HEK293 (cell line): ENCODE measurements at regions not wholly inside any gene's neighbourhood (a gene's known extent, or its start where the extent isn't known, plus 50 kb on each side); places are given as distances from the start of the nearest gene placed in this dataset.

Experiments
- CTCF ChIA-PET: fragments of 350-600 bp; formaldehyde crosslinking; extraction: SDS; loops from one replicate; lab custom pipeline; 2021; ENCODE audit warnings: antibody characterized with exemption; lab: Yijun Ruan, JAX
- POLR2A ChIA-PET: fragments of 300-600 bp; formaldehyde crosslinking; extraction: SDS; loops from one replicate; lab custom pipeline; 2020; ENCODE audit warnings: antibody characterized with exemption, inconsistent platforms; lab: Yijun Ruan, JAX
- H3K27ac ChIP-seq: fragments of 200-500 bp; sonication (Bioruptor generic); 2 replicates; pipeline ENCODE4 v1.5.1; 2014; ENCODE audit warnings: low read depth, low read length, control low read depth, inconsistent platforms; ENCODE audit errors: extremely low read depth
- H3K36me3 ChIP-seq, 2 experiments: fragments of 200-500 bp in 1 of 2; sonication (Bioruptor generic) in 1 of 2; 1 replicate in 1 of 2; 2 replicates in 1 of 2; pipeline ENCODE4 v1.5.1; 2014 to 2017; ENCODE audit warnings: inconsistent platforms in 2 of 2, low read length in 2 of 2; ENCODE audit not compliant: control insufficient read depth in 2 of 2, insufficient read depth in 1 of 2
- H3K4me1 ChIP-seq: fragments of 200-500 bp; sonication (Bioruptor generic); 2 replicates; pipeline ENCODE4 v1.5.1; 2014; ENCODE audit warnings: mild to moderate bottlenecking, low read length, inconsistent platforms; ENCODE audit not compliant: control insufficient read depth, insufficient read depth
- H3K4me3 ChIP-seq: 2 replicates; pipeline ENCODE4 v1.5.1; 2011; ENCODE audit warnings: low read depth, mild to moderate bottlenecking, control low read depth, low read length, moderate library complexity
- H3K9me3 ChIP-seq: fragments of 200-500 bp; sonication (Bioruptor generic); 2 replicates; pipeline ENCODE4 v1.5.1; 2014; ENCODE audit warnings: low read depth, low read length, inconsistent platforms; ENCODE audit not compliant: control insufficient read depth, insufficient read depth
- GLI2 ChIP-seq: fragments of 450-650 bp; formaldehyde crosslinking; IDR thresholded peaks from 2 replicates; pipeline ENCODE4; 2017; ENCODE audit warnings: missing biosample characterization, missing genetic modification characterization, low read depth, borderline replicate concordance
- KLF10 ChIP-seq: fragments of 450-650 bp; IDR thresholded peaks from 2 replicates; pipeline ENCODE4 v1.5.1; 2018; ENCODE audit warnings: missing biosample characterization, mild to moderate bottlenecking, missing genetic modification characterization
- MZF1 ChIP-seq: fragments of 450-650 bp; formaldehyde crosslinking; IDR thresholded peaks from 2 replicates; pipeline ENCODE4 v1.5.1; 2017; ENCODE audit warnings: missing biosample characterization, missing genetic modification characterization, borderline replicate concordance
- REPIN1 ChIP-seq: fragments of 450-650 bp; formaldehyde crosslinking; IDR thresholded peaks from 2 replicates; pipeline ENCODE4 v1.5.1; 2017; ENCODE audit warnings: missing biosample characterization, missing genetic modification characterization, low read depth
- SP2 ChIP-seq: fragments of 450-650 bp; formaldehyde crosslinking; IDR thresholded peaks from 2 replicates; pipeline ENCODE4 v1.5.1; 2016; ENCODE audit warnings: missing biosample characterization, missing genetic modification characterization
- TCF7L2 ChIP-seq: IDR thresholded peaks from 2 replicates; pipeline ENCODE4 v1.6.1; 2011; ENCODE audit warnings: low read depth, mild to moderate bottlenecking, inconsistent platforms, low read length, moderate library complexity, borderline replicate concordance
- ZBTB21 ChIP-seq: fragments of 450-650 bp; formaldehyde crosslinking; IDR thresholded peaks from 2 replicates; pipeline ENCODE4 v1.5.1; 2017; ENCODE audit warnings: missing biosample characterization, missing genetic modification characterization
- ZIC2 ChIP-seq: fragments of 450-650 bp; formaldehyde crosslinking; IDR thresholded peaks from 2 replicates; pipeline ENCODE4 v1.5.1; 2016; ENCODE audit warnings: missing biosample characterization, missing genetic modification characterization
- ZNF114 ChIP-seq: fragments of 450-650 bp; formaldehyde crosslinking; IDR thresholded peaks from 2 replicates; pipeline ENCODE4 v1.5.0; 2017; ENCODE audit warnings: missing biosample characterization, missing genetic modification characterization
- ZNF221 ChIP-seq: fragments of 450-650 bp; formaldehyde crosslinking; IDR thresholded peaks from 2 replicates; pipeline ENCODE4 v1.5.1; 2017; ENCODE audit warnings: missing biosample characterization, missing genetic modification characterization, borderline replicate concordance
- ZNF274 ChIP-seq, 2 experiments: fragments of 200-500 bp in 1 of 2; fragments of 450-650 bp in 1 of 2; sonication (Bioruptor generic) in 1 of 2; formaldehyde crosslinking in 1 of 2; IDR thresholded peaks; 2 replicates each; pipeline versions ENCODE4 v1.5.1 to v1.6.1; 2014 to 2016; ENCODE audit warnings: borderline replicate concordance in 1 of 2, inconsistent platforms in 1 of 2, low read length in 1 of 2, missing biosample characterization in 1 of 2, missing genetic modification characterization in 1 of 2
- ZNF37A ChIP-seq: fragments of 450-650 bp; IDR thresholded peaks from 2 replicates; pipeline ENCODE4 v1.5.1; 2018; ENCODE audit warnings: missing biosample characterization, missing genetic modification characterization
- ZNF391 ChIP-seq: fragments of 450-650 bp; formaldehyde crosslinking; IDR thresholded peaks from 2 replicates; pipeline ENCODE4 v1.5.1; 2016; ENCODE audit warnings: low read depth, missing biosample characterization, missing genetic modification characterization, borderline replicate concordance
- ZNF433 ChIP-seq: fragments of 450-650 bp; formaldehyde crosslinking; IDR thresholded peaks from 2 replicates; pipeline ENCODE4 v1.5.1; 2016; ENCODE audit warnings: missing biosample characterization, missing genetic modification characterization, low read depth
- ZNF473 ChIP-seq: fragments of 450-650 bp; formaldehyde crosslinking; IDR thresholded peaks from 2 replicates; pipeline ENCODE4 v1.5.1; 2017; ENCODE audit warnings: missing biosample characterization, missing genetic modification characterization
- ZNF514 ChIP-seq: fragments of 450-650 bp; formaldehyde crosslinking; IDR thresholded peaks from 2 replicates; pipeline ENCODE4 v1.5.1; 2016; ENCODE audit warnings: missing biosample characterization, missing genetic modification characterization
- ZNF561 ChIP-seq: fragments of 450-650 bp; IDR thresholded peaks from 2 replicates; pipeline ENCODE4 v1.5.1; 2018; ENCODE audit warnings: missing biosample characterization, missing genetic modification characterization, borderline replicate concordance
- ZSCAN16 ChIP-seq: fragments of 450-650 bp; formaldehyde crosslinking; IDR thresholded peaks from 2 replicates; pipeline ENCODE4 v1.5.1; 2016; ENCODE audit warnings: missing biosample characterization, missing genetic modification characterization
- TF ChIP-seq, protein P1 (sequence below): sonication (generic); formaldehyde crosslinking; IDR thresholded peaks from 2 replicates; pipeline ENCODE4 v1.8.1; 2022; ENCODE audit warnings: mild to moderate bottlenecking, moderate library complexity, missing genetic modification reagents
- TF ChIP-seq, protein P2 (sequence below): fragments of 450-650 bp; formaldehyde crosslinking; IDR thresholded peaks from 2 replicates; pipeline ENCODE4 v1.5.1; 2016; ENCODE audit warnings: missing biosample characterization, missing genetic modification characterization
- TF ChIP-seq, protein P3 (sequence below): fragments of 450-650 bp; formaldehyde crosslinking; IDR thresholded peaks from 2 replicates; pipeline ENCODE4 v1.5.1; 2016; ENCODE audit warnings: missing biosample characterization, missing genetic modification characterization, borderline replicate concordance
- TF ChIP-seq, protein P4 (sequence below): fragments of 450-650 bp; formaldehyde crosslinking; IDR thresholded peaks from 2 replicates; pipeline ENCODE4 v1.5.1; 2016; ENCODE audit warnings: missing biosample characterization, missing genetic modification characterization

DNA sequence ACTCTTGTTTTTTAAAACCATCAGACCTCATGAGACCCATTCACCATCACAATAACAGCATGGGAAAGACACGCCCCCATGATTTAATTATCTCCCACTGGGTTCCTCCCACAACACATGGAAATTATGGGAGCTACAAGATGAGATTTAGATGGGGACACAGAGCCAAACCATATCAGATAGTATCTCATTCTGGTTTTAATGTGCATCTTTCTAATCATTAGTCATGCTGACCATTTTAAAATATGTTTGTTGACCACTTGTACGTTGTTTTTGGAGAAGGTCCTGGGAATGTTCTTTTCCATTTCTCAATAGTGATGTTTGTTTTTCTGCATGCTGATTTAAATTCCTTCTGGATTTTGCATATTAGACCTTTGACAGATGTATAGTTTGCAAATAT lies 119.0 kb downstream of the RTL3 start:
- Histone ChIP-seq H3K36me3 (no peaks in the 10 kb centered on the region), H3K9me3 (no peaks in the 10 kb centered on the region; the same call in none of the 2 replicates), H3K4me1 (no peaks in the 10 kb centered on the region), H3K27ac (no peak overlapping the region), H3K4me3 (no peak overlapping the region)
- POLR2A ChIA-PET = no interaction called here
- TF ChIP-seq GLI2 (tag by site-specific recombination) = no peak
- TF ChIP-seq ZNF514 (tag by site-specific recombination) = no peak
- CTCF ChIA-PET = no interaction called here

DNA sequence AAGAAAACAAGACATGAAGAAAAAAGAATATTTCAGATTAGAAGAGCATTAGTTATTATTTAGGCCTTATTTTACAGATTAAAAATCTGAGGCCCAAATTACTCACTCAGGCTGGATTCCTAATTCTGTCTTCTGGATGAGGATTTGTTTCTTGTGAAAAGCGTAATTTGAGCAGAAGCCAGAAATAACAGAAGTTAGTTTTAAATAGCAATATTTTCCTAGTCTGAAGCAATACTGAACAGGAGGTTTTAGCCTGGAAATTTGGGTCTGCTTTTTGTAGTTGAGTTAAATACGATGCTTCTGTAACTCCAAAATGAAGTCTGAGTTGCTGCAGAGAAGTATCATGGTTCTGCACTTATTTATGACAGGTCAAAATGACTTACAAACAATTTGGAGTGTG lies 124.9 kb downstream of the RTL3 start:
- no peak overlapping the region for H3K27ac ChIP-seq
- H3K4me1 ChIP-seq = no peaks in the 10 kb centered on the region
- no peaks in the 10 kb centered on the region for H3K36me3 ChIP-seq
- TF ChIP-seq, protein P1, sequence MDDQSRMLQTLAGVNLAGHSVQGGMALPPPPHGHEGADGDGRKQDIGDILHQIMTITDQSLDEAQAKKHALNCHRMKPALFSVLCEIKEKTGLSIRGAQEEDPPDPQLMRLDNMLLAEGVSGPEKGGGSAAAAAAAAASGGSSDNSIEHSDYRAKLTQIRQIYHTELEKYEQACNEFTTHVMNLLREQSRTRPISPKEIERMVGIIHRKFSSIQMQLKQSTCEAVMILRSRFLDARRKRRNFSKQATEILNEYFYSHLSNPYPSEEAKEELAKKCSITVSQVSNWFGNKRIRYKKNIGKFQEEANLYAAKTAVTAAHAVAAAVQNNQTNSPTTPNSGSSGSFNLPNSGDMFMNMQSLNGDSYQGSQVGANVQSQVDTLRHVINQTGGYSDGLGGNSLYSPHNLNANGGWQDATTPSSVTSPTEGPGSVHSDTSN (CRISPR knock-in tag) = no peak
- TF ChIP-seq, protein P2, sequence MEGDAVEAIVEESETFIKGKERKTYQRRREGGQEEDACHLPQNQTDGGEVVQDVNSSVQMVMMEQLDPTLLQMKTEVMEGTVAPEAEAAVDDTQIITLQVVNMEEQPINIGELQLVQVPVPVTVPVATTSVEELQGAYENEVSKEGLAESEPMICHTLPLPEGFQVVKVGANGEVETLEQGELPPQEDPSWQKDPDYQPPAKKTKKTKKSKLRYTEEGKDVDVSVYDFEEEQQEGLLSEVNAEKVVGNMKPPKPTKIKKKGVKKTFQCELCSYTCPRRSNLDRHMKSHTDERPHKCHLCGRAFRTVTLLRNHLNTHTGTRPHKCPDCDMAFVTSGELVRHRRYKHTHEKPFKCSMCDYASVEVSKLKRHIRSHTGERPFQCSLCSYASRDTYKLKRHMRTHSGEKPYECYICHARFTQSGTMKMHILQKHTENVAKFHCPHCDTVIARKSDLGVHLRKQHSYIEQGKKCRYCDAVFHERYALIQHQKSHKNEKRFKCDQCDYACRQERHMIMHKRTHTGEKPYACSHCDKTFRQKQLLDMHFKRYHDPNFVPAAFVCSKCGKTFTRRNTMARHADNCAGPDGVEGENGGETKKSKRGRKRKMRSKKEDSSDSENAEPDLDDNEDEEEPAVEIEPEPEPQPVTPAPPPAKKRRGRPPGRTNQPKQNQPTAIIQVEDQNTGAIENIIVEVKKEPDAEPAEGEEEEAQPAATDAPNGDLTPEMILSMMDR (tag by site-specific recombination) = no peak
- TF ChIP-seq ZNF391 (tag by site-specific recombination) (no peak), ZNF114 (tag by site-specific recombination) (no peak), ZBTB21 (tag by site-specific recombination) (no peak), ZIC2 (tag by site-specific recombination) (no peak), ZNF221 (tag by site-specific recombination) (no peak), ZNF433 (tag by site-specific recombination) (no peak), TCF7L2 (no peak), MZF1 (tag by site-specific recombination) (no peak), ZNF37A (tag by site-specific recombination) (no peak), SP2 (tag by site-specific recombination) (no peak), ZSCAN16 (tag by site-specific recombination) (no peak), KLF10 (tag by site-specific recombination) (no peak), REPIN1 (no peak), ZNF473 (tag by site-specific recombination) (no peak), ZNF561 (tag by site-specific recombination) (no peak), ZNF274 (IDR thresholded peaks at IDR 0.05; ENCODE audit: low read length) (no peak), ZNF274 (tag by site-specific recombination; IDR thresholded peaks at IDR 0.05; ENCODE audit: borderline replicate concordance) (no peak)
- TF ChIP-seq, protein P3, sequence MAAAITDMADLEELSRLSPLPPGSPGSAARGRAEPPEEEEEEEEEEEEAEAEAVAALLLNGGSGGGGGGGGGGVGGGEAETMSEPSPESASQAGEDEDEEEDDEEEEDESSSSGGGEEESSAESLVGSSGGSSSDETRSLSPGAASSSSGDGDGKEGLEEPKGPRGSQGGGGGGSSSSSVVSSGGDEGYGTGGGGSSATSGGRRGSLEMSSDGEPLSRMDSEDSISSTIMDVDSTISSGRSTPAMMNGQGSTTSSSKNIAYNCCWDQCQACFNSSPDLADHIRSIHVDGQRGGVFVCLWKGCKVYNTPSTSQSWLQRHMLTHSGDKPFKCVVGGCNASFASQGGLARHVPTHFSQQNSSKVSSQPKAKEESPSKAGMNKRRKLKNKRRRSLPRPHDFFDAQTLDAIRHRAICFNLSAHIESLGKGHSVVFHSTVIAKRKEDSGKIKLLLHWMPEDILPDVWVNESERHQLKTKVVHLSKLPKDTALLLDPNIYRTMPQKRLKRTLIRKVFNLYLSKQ (tag by site-specific recombination) = no peak
- TF ChIP-seq, protein P4, sequence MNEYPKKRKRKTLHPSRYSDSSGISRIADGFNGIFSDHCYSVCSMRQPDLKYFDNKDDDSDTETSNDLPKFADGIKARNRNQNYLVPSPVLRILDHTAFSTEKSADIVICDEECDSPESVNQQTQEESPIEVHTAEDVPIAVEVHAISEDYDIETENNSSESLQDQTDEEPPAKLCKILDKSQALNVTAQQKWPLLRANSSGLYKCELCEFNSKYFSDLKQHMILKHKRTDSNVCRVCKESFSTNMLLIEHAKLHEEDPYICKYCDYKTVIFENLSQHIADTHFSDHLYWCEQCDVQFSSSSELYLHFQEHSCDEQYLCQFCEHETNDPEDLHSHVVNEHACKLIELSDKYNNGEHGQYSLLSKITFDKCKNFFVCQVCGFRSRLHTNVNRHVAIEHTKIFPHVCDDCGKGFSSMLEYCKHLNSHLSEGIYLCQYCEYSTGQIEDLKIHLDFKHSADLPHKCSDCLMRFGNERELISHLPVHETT (tag by site-specific recombination) = no peak
- TF ChIP-seq, all 188 proteins: peak for 0
- CTCF ChIA-PET = no interaction called here
- Histone ChIP-seq H3K4me3 (no peak overlapping the region), H3K9me3 (no peaks in the 10 kb centered on the region)
- POLR2A ChIA-PET = no interaction called here
